Rectal smooth muscle tissue (tissue), 1 donor: ENCODE measurements at regions not wholly inside any gene's neighbourhood (a gene's known extent, or its start where the extent isn't known, plus 50 kb on each side); places are given as distances from the start of the nearest gene placed in this dataset.
"Not testable (repeated sequence)": the region's sequence is repeated elsewhere in the genome, so short reads cannot be mapped to it uniquely, and the experiment has no call there.

Source experiments
- H3K27ac ChIP-seq: one replicate; pipeline ENCODE4 v1.7.0; 2013; ENCODE audit warnings: low read depth, low read length, inconsistent platforms
- H3K27me3 ChIP-seq: one replicate; pipeline ENCODE4 v1.7.0; 2013; ENCODE audit warnings: low read length; ENCODE audit not compliant: control insufficient read depth, insufficient read depth
- H3K36me3 ChIP-seq: one replicate; pipeline ENCODE4 v1.7.0; 2013; ENCODE audit warnings: low read length; ENCODE audit not compliant: control insufficient read depth, insufficient read depth
- H3K4me1 ChIP-seq: one replicate; pipeline ENCODE4 v1.7.0; 2013; ENCODE audit warnings: low read length; ENCODE audit not compliant: control insufficient read depth, insufficient read depth
- H3K4me3 ChIP-seq: one replicate; pipeline ENCODE4 v1.7.0; 2013; ENCODE audit warnings: low read length
- H3K9ac ChIP-seq: one replicate; pipeline ENCODE4 v1.7.0; 2013; ENCODE audit warnings: low read length

DNA sequence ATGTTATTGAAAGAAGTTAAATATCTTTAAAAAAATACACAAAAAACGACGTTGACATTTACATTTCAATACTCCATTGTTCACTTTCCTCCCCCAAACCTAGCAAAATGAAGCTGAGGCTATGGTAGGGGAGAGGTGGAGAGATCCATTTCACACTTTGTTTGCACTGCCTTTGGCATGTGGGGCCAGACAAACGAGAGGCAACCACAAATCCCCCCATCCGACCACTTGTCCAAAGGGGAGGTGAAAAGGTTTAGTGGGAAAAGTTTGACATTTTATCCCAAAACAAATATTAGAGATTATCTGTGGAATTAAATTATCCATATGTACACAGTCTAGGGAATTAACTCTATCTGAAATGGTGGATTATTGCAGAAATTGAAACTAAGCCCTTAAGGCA is 261.7 kb upstream of the FIGN start:
- no peak overlapping the region for H3K9ac ChIP-seq
- no peak overlapping the region for H3K4me3 ChIP-seq
- H3K36me3 ChIP-seq: no peaks in the 10 kb centered on the region
- H3K4me1 ChIP-seq: no peaks in the 10 kb centered on the region
- H3K27ac ChIP-seq: no peak overlapping the region
- H3K27me3 ChIP-seq: no peaks in the 10 kb centered on the region

DNA sequence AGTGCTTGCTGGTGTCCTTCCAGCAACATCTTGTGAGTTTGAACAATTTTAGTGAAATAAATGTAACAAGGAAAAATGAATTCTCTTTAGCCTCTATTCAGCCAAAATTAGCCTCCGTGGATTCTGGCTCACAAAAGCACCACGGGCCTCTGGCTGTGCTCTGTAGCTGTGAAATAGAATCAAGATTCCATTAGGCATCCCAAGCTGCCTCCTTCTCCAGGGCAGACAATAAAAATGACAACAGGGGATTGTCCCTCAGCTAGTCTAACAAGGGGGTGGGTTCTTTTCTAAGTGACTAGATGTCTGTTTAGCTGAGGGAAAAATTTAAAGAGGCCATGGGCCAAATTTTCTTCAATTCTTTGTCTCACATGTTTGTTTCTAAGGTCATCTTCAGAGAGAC is 254.7 kb upstream of the FIGN start:
- H3K36me3 ChIP-seq: no peaks in the 10 kb centered on the region
- H3K9ac ChIP-seq: no peak overlapping the region
- H3K27me3 ChIP-seq: no peaks in the 10 kb centered on the region
- no peak overlapping the region for H3K4me3 ChIP-seq
- no peaks in the 10 kb centered on the region for H3K4me1 ChIP-seq
- H3K27ac ChIP-seq: no peak overlapping the region

- Histone ChIP-seq H3K4me1 (no peaks in the 10 kb centered on the region), H3K27ac (no peak overlapping the region), H3K4me3 (no peak overlapping the region), H3K27me3 (no peaks in the 10 kb centered on the region), H3K9ac (no peak overlapping the region), H3K36me3 (no peaks in the 10 kb centered on the region)
These were observed 254.3 kb upstream of the FIGN start for GRCh38 chr2:163990101-163990500.

DNA sequence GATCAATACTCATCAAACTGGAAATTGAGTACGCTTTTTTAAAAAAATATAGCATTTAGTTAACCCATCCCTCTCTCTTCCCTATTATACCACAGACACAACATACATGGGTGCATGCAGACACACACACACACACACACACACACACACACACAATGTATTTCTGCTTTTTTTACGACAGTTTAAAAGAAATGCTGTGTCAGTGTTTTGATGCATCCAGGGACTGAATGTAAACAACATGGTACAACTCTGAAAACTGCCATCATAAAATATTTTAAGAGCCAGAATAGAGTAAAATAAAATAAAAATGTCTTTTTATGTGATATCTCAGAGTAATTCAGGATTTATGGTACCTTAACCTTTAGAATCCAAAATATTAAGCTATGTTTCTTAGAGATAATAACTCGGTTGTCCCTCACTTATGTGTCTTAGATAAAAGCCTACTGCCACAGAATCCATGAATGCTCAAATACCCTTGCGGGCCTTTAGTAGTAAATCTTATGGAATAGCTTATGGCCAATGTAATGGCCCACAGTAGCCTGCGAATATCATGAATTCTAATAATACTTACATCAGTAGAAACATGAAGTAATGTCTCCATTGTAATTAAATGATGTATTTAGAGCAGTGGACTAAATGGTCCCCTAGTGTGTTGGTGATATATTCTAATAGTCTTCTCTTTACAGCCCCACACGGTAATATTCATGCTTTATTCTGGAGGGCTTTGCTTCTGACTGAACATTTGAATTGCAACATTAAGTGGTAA is 251.6 kb upstream of the FIGN start:
- Histone ChIP-seq H3K27ac (no peak overlapping the region), H3K36me3 (no peaks in the 10 kb centered on the region), H3K27me3 (no peaks in the 10 kb centered on the region), H3K4me3 (no peak overlapping the region), H3K4me1 (no peaks in the 10 kb centered on the region), H3K9ac (no peak overlapping the region)

GRCh38 chr2:163984986-163985385 is 249.2 kb upstream of the FIGN start:
- Histone ChIP-seq H3K4me1 (no peaks in the 10 kb centered on the region), H3K9ac (no peak overlapping the region), H3K27me3 (no peaks in the 10 kb centered on the region), H3K27ac (no peak overlapping the region), H3K36me3 (no peaks in the 10 kb centered on the region), H3K4me3 (no peak overlapping the region)

- no peak overlapping the region for H3K4me3 ChIP-seq
- H3K36me3 ChIP-seq: no peaks in the 10 kb centered on the region
- H3K27ac ChIP-seq: no peak overlapping the region
- H3K9ac ChIP-seq: no peak overlapping the region
- no peaks in the 10 kb centered on the region for H3K4me1 ChIP-seq
- no peaks in the 10 kb centered on the region for H3K27me3 ChIP-seq
These were observed 248.1 kb upstream of the FIGN start for GRCh38 chr2:163983911-163984310.

DNA sequence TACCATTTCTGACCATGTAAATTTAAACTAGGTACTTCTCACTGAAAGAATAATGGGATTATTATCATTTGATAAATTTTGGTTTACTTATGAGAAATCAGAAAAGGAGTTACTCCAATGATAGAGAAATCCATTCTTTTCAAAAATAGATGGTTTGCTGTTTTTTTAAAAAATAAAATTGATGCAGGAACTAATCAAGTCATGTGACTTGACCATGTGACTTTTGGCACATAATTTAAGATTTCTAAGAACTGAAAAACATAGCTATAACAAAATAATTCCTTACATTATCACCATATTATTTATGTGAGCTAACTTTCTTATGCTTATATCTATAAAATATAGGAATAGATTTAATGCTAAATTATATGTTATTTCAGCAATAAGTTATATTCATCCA is 247.1 kb upstream of the FIGN start:
- Histone ChIP-seq H3K4me3 (no peak overlapping the region), H3K9ac (no peak overlapping the region), H3K4me1 (no peaks in the 10 kb centered on the region), H3K36me3 (no peaks in the 10 kb centered on the region), H3K27me3 (no peaks in the 10 kb centered on the region), H3K27ac (no peak overlapping the region)

DNA sequence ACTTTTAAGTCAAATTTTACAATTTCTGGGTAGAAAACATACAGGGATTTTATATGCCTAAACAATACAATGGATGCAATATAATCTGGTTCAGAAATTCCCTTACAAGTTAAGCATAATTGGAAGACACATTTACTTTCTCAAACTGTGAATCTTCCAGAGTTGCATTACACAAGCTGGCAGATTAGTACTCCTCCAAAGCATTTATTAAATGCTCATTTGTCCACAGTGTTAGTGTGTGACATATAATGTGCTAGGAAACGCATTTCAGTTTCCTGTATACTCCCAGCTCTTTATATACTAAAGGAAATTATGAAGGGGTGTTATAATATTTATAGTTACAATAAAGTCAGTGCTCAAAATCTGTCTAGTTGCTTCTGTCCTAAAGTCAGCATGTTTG is 239.0 kb upstream of the FIGN start:
- H3K27me3 ChIP-seq: no peaks in the 10 kb centered on the region
- no peaks in the 10 kb centered on the region for H3K36me3 ChIP-seq
- H3K4me3 ChIP-seq: no peak overlapping the region
- H3K27ac ChIP-seq: no peak overlapping the region
- H3K9ac ChIP-seq: no peak overlapping the region
- H3K4me1 ChIP-seq: no peaks in the 10 kb centered on the region

DNA sequence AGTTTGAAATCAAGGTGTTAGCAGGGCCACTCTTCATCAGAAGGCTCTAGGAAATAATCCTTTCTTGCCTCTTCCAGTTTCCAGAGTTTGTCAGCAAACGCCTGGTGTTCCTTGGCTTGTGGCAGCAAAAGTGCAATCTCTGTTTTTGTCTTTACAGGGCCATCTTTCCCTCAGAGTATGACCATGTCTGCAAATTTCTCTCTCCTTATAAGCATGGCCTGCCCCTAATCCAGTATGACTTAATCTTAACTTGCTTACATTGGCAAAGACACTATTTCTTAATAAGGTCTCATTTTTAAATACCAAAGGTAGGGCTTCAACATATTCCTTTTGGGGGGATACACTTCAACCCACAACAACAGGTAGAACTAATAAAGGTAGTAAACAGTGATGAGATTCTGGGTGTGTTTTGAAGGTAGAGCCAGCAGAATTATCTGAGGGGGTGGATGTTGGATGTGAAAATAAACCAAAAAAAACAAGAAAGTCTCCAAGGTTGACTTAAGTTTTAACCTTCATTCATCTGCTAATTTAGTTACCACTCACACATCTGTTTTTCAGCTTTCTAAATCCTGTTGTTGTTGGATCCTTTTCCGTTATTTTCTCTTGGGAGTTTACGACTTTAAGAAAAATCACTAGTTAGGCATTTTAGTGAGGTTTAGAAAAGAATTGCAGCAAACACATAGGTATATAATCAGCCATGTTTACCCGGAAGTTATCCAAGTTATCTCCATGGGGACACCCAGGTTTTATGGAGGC is 234.4 kb upstream of the FIGN start:
- Histone ChIP-seq H3K27ac (no peak overlapping the region), H3K27me3 (no peaks in the 10 kb centered on the region), H3K9ac (no peak overlapping the region), H3K4me3 (no peak overlapping the region), H3K4me1 (no peaks in the 10 kb centered on the region), H3K36me3 (no peaks in the 10 kb centered on the region)

DNA sequence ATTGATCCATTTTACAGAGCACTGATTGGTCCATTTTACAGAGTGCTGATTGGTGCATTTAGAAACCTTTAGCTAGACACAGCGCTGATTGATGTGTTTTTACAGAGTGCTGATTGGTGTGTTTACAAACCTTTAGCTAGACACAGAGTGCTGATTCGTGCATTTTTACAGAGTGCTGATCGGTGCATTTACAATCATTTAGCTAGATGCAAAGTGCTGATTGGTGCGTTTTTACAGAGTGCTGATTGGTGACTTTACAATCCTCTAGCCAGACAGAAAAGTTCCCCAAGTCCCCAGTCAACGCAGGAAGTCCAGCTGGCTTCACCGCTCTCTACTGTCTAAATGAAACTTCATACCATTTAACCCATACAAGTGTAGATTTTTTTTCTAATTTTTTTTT is 228.5 kb upstream of the FIGN start:
- H3K27me3 ChIP-seq, H3K4me3 ChIP-seq, H3K4me1 ChIP-seq, H3K27ac ChIP-seq, H3K36me3 ChIP-seq, H3K9ac ChIP-seq: not testable (repeated sequence)

DNA sequence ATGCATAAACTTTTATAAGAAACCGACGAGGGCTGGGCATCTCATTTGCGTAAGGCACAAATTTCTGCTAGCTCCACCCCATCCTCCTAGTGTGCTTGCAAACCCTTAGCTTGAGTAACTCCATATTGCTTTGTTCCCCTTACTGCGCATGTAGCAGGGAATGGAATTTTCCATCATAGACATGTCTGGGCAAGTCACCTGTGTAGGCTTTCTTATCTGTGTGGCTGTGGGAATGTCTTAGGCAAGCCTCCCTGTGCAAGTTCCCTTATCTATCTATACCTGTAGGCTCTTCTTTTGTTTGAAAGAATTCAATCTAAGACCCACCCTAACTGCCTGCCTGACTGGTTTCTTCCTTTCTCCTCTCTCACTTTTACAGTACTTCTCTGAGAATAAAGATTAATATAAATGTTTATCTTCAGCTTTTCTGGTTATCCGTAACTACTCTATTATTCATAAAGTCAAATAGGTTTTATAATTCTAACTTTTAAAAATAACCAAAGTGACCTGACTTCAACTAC is 217.6 kb upstream of the FIGN start:
- H3K27ac ChIP-seq: no peak overlapping the region
- no peak overlapping the region for H3K9ac ChIP-seq
- H3K36me3 ChIP-seq: no peaks in the 10 kb centered on the region
- H3K4me1 ChIP-seq: no peaks in the 10 kb centered on the region
- H3K27me3 ChIP-seq: no peaks in the 10 kb centered on the region
- no peak overlapping the region for H3K4me3 ChIP-seq

DNA sequence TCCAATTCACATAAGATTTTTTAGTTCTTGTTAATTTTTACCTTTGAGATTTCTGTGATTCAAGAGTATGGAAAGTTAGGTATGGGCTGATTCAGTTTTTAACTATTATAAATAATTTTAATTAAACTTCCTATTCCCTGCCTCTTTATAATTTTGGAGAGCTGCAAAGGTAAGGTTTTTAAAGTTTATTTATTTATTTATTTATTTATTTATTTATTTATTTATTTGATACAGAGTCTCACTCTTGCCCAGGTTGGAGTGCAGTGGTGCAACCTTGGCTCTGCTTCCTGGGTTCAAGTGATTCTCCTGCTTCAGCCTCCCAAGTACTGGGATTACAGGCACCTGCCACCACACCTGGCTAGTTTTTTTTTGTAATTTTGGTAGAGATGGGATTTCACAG is 215.5 kb upstream of the FIGN start:
- no peaks in the 10 kb centered on the region for H3K27me3 ChIP-seq

DNA sequence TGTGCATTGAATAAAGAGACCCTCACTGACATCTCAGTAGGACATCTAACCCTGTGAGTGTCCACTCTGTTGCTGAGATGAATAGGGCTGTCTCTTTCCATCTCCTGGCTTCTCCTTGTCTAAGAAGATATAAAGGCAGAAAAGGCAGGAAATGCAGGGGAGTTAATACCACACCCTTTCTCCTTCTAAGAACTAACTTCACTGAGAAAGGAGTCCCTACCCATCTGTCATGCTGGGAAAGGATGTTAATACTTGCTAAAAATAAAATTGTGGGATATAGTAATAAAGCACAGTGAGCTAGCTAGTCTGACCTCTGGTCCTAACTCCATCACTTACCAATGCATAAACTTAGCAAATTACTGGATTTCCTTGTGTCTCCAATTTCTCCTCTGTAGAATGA is 213.9 kb upstream of the FIGN start:
- no peak overlapping the region for H3K27ac ChIP-seq
- H3K4me3 ChIP-seq: no peak overlapping the region
- no peaks in the 10 kb centered on the region for H3K36me3 ChIP-seq
- no peaks in the 10 kb centered on the region for H3K4me1 ChIP-seq
- no peaks in the 10 kb centered on the region for H3K27me3 ChIP-seq
- H3K9ac ChIP-seq: no peak overlapping the region

More for the DNA sequence above, 215.5 kb upstream of the FIGN start:
- H3K4me3 ChIP-seq: no peak overlapping the region
- no peak overlapping the region for H3K27ac ChIP-seq
- H3K9ac ChIP-seq: no peak overlapping the region
- H3K36me3 ChIP-seq: no peaks in the 10 kb centered on the region
- H3K4me1 ChIP-seq: no peaks in the 10 kb centered on the region
